GM12865 (cell line): ENCODE measurements at regions not wholly inside any gene's neighbourhood (a gene's known extent, or its start where the extent isn't known, plus 50 kb on each side); places are given as distances from the start of the nearest gene placed in this dataset.

Experiments
- DNase-seq: peaks from one replicate; pipeline ENCODE4 v3.0.0; 2010; ENCODE audit warnings: low read depth
- H3K4me3 ChIP-seq: 2 replicates; pipeline ENCODE4 v1.5.1; 2011; ENCODE audit warnings: mild to moderate bottlenecking, low read depth, low read length, control low read depth
- TF ChIP-seq, protein P1 (sequence below): IDR thresholded peaks from 2 replicates; pipeline ENCODE4 v1.5.1; 2011; ENCODE audit warnings: low read length, control low read depth, low read depth, inconsistent platforms; ENCODE audit not compliant: insufficient read depth; ENCODE audit errors: missing control alignments

DNA sequence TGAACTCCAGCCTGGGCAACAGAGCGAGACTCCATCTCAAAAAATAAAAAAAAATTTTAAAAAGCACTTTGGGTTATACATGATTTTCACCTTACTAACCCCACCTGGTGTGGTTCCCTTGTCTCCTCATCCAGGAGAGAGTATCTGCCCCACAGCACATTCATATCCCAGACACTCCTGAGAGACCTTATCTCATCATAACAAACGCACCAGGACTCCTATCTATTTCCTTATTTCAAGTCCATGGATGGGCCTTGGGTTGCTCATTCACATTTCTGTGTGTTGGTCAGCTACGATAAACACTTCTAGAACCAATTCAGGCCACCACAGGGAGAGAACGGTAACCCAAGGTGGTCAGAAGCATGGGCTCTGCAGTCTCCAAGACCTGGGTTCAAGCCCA is 88.6 kb upstream of the SPATA12 start:
- DNase-seq = no peak
- no peak overlapping the region for H3K4me3 ChIP-seq
- TF ChIP-seq, protein P1, sequence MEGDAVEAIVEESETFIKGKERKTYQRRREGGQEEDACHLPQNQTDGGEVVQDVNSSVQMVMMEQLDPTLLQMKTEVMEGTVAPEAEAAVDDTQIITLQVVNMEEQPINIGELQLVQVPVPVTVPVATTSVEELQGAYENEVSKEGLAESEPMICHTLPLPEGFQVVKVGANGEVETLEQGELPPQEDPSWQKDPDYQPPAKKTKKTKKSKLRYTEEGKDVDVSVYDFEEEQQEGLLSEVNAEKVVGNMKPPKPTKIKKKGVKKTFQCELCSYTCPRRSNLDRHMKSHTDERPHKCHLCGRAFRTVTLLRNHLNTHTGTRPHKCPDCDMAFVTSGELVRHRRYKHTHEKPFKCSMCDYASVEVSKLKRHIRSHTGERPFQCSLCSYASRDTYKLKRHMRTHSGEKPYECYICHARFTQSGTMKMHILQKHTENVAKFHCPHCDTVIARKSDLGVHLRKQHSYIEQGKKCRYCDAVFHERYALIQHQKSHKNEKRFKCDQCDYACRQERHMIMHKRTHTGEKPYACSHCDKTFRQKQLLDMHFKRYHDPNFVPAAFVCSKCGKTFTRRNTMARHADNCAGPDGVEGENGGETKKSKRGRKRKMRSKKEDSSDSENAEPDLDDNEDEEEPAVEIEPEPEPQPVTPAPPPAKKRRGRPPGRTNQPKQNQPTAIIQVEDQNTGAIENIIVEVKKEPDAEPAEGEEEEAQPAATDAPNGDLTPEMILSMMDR = no peak

DNA sequence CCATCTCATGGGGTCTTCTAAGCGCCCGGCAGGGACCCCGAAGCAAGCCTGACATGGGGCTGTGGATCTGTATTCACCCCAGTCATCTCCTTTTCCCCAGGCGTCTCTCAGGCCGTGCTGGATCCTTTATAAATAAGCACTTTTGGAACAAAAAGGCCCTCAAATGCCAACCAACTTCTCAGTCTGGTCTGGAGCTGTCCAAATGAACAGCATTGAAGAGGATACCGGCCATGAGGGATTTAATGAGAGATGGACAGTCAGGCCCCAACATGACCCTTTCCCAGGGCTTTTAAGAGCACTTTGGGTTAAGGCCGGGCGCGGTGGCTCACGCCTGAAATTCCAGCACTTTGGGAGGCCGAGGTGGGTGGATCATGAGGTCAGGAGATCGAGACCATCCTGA is 89.2 kb upstream of the SPATA12 start:
- no peak overlapping the region for H3K4me3 ChIP-seq
- no peak for DNase-seq
- TF ChIP-seq, protein P1 = no peak

DNA sequence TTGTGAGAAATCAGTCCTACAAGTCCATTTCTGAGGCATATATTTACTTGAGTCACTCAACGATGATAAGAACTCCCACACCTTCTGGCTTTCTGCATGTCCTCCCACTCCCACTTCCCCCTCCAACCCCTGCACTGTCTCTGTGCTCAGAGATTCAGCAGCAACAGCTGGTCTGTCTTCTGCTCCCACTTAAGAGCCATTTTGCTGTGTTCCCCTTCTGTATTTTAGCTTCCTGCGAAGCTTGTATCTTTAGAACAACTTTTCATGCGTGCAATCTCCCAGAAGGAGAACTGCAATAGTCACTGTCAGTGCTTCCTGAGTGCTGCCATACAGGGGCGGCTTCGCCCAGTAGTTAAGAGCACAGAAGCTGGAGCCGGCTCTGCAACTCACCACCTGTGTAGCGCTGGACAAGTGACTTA is 90.0 kb upstream of the SPATA12 start:
- peak; percentile 25 for DNase-seq
- TF ChIP-seq, protein P1 = no peak
- H3K4me3 ChIP-seq = no peak overlapping the region

DNA sequence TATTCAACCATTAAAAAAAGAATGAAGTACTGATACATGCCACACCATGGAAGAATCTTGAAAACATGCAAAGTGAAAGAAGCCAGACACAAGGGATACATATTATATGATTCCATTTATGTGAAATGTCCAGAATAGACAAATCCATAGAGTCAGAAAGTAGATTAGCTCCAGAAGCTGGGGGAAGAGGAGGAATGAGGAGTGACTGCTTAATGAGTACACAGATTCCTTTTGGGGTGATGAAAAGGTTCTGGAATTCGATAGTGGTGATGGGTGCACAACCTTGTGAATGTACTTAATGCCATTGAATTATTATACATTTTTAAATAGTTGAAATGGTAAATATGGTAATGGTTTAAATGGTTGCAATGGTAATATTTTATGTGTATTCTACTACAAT is 90.6 kb upstream of the SPATA12 start:
- no peak overlapping the region for H3K4me3 ChIP-seq
- TF ChIP-seq, protein P1 = no peak
- DNase-seq = no peak

DNA sequence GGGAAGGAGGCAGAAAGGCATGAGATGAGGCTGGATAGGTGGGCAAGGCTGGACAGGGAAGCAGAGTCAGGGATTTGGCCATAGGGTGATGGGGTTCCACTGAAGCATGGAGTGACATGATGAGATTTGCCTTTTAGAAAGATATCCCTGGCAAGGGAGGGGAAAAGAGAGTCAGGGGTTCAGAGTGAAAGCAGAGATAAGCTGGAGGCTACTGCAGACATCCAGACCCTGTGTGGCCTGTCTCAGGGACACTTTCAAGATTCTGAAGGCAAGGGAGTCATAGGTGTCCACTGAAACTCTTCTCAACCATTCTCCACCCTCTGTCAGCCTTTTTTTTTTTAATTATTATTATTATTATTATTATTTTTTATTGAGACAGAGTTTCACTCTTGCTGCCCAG is 94.0 kb upstream of the SPATA12 start:
- TF ChIP-seq, protein P1 = no peak
- DNase-seq = no peak
- no peak overlapping the region for H3K4me3 ChIP-seq

DNA sequence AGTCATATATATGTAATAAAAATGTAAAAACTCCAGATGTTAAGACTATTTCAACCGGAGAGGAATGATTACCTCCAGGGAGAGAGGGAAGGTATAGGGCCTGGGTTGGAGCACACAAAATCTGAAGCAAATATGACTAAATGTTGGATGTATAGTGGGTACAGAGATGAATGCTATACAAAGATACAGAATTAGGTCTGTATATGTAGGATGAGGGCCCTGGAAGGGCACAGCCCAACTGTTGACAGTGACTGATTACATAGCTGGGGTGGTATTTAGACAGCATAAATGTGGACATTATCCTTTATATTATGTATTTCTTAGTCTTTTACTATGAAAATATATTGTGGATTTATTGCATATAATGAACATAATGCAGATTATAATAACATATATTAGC is 94.4 kb upstream of the SPATA12 start:
- TF ChIP-seq, protein P1 = no peak
- no peak overlapping the region for H3K4me3 ChIP-seq
- no peak for DNase-seq

DNA sequence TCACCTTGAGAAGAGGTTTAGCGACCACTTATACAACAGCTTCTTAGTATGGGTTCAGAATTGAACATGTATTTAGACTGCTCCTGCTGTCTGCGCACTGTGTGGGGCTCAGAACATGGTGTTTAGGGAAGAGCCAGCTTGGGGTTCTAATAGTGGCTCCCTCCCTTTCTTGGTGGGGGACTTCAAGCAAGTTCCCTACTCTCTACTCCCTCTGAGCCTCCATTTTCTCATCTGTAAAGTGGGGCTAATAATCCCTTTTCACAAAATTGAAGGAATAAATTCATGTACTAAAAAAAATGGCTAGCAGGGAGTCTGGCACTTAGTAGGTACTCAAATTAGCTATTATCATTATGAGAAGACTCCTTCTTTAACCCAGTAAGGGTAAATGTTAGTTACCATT is 97.5 kb upstream of the SPATA12 start:
- no peak overlapping the region for H3K4me3 ChIP-seq
- no peak for DNase-seq
- TF ChIP-seq, protein P1 = no peak
